ENCODE measurements at regions not wholly inside any gene's neighbourhood (a gene's known extent, or its start where the extent isn't known, plus 50 kb on each side); places are given as distances from the start of the nearest gene placed in this dataset.
"Not testable (repeated sequence)": the region's sequence is repeated elsewhere in the genome, so short reads cannot be mapped to it uniquely, and the experiment has no call there.

GRCh38 chr14:58755031-58755925 is 117.5 kb downstream of the DACT1 start:
- no peak for DNase-seq

GRCh38 chr14:58760121-58760520 is 122.4 kb downstream of the DACT1 start:
- DNase-seq = no peak

- DNase-seq = no peak
These were observed 124.9 kb downstream of the DACT1 start for GRCh38 chr14:58762629-58763028.

- DNase-seq = no peak
These were observed 125.4 kb downstream of the DACT1 start for GRCh38 chr14:58763210-58763609.

GRCh38 chr14:58765418-58765831 is 127.7 kb downstream of the DACT1 start:
- DNase-seq = no peak

- DNase-seq = no peak
These were observed 128.1 kb downstream of the DACT1 start for GRCh38 chr14:58765843-58766242.

- no peak for DNase-seq
These were observed 131.4 kb downstream of the DACT1 start for GRCh38 chr14:58769011-58769643.

- DNase-seq = no peak
These were observed 132.0 kb downstream of the DACT1 start for GRCh38 chr14:58769771-58770170.

GRCh38 chr14:58770491-58770982 is 132.8 kb downstream of the DACT1 start:
- DNase-seq = no peak

GRCh38 chr14:58771016-58771415 is 133.3 kb downstream of the DACT1 start:
- no peak for DNase-seq

- no peak for DNase-seq
These were observed 134.4 kb downstream of the DACT1 start for GRCh38 chr14:58772116-58772515.

GRCh38 chr14:58772794-58773620 is 135.2 kb downstream of the DACT1 start:
- DNase-seq = no peak

- DNase-seq = no peak
These were observed 136.8 kb downstream of the DACT1 start for GRCh38 chr14:58774531-58774930.

GRCh38 chr14:58775130-58775529 is 137.4 kb downstream of the DACT1 start:
- DNase-seq = not testable (repeated sequence)

GRCh38 chr14:58776516-58776915 is 138.8 kb downstream of the DACT1 start:
- DNase-seq = no peak

- no peak for DNase-seq
These were observed 139.8 kb downstream of the DACT1 start for GRCh38 chr14:58777541-58777979.

GRCh38 chr14:58778202-58778601 is 140.4 kb downstream of the DACT1 start:
- DNase-seq = no peak

GRCh38 chr14:58779376-58779775 is 141.6 kb downstream of the DACT1 start:
- no peak for DNase-seq

- DNase-seq = no peak
These were observed 142.4 kb downstream of the DACT1 start for GRCh38 chr14:58780185-58780584.

- DNase-seq = no peak
These were observed 142.8 kb downstream of the DACT1 start for GRCh38 chr14:58780605-58781004.

- no peak for DNase-seq
These were observed 144.2 kb downstream of the DACT1 start for GRCh38 chr14:58782011-58782410.

- no peak for DNase-seq
These were observed 146.2 kb downstream of the DACT1 start for GRCh38 chr14:58783792-58784511.

Measured in HCEC 1CT (cell line).